ENCODE measurements at regions not wholly inside any gene's neighbourhood (a gene's known extent, or its start where the extent isn't known, plus 50 kb on each side); places are given as distances from the start of the nearest gene placed in this dataset.

- no peak for TF ChIP-seq EZH2phosphoT487 (IDR thresholded peaks at IDR 0.05; ENCODE audit: borderline replicate concordance)
- TF ChIP-seq CEBPB (IDR thresholded peaks at IDR 0.05; ENCODE audit: low read depth), result no peak
Measured at GRCh38 chr1:201719812-201720521, 109.0 kb upstream of the IPO9 start (continued).

GRCh38 chr1:201720522-201720844 lies 108.5 kb upstream of the IPO9 start:
- POLR2A ChIA-PET, result interaction anchor here (0.6 kb wide), 1 partner anchor 234 kb away, joined by 4 read pairs; no protein-coding TSS in a partner anchor
- H2AFZ ChIP-seq (ENCODE audit: low read depth, low read length, poor library complexity, severe bottlenecking), result no peak overlapping the region
- H4K20me1 ChIP-seq (ENCODE audit: insufficient read depth), result no peaks in the 10 kb centered on the region
- H3K27ac ChIP-seq (ENCODE audit: low read depth, low read length), result no peak overlapping the region
- H3K9me3 ChIP-seq (ENCODE audit: control insufficient read depth in 1 of 2, insufficient read depth in 1 of 2, low read depth in 1 of 2, low read length in 2 of 2), result no peaks in the 10 kb centered on the region
- intact Hi-C loops (cut with micrococcal nuclease), result no loop called here
- H3K4me2 ChIP-seq (ENCODE audit: low read length), result no peak overlapping the region
- H3K4me1 ChIP-seq (ENCODE audit: control insufficient read depth in 1 of 2, insufficient read depth in 2 of 2, low read length in 2 of 2), result peaks cover 5 to 10% of the 10 kb centered on the region in 2 experiments
- TF ChIP-seq POLR2AphosphoS5 (IDR thresholded peaks at IDR 0.05; ENCODE audit: low read depth, low read length) (no peak), JUND (IDR thresholded peaks at IDR 0.05) (no peak), SIN3A (IDR thresholded peaks at IDR 0.05; ENCODE audit: low read depth) (no peak), CBX3 (IDR thresholded peaks at IDR 0.05; ENCODE audit: low read depth) (no peak), EZH2phosphoT487 (IDR thresholded peaks at IDR 0.05; ENCODE audit: borderline replicate concordance) (no peak), FOSL1 (IDR thresholded peaks at IDR 0.05; ENCODE audit: low read depth) (no peak)
- no peak overlapping the region for H3K4me3 ChIP-seq (replicated peaks in 1 of 2; ENCODE audit: low read depth in 1 of 2, low read length in 2 of 2)
- H3K36me3 ChIP-seq (ENCODE audit: control insufficient read depth in 1 of 2, insufficient read depth in 2 of 2, low read length in 2 of 2), result no peaks in the 10 kb centered on the region
- CTCF ChIA-PET, result interaction anchor here (1.1 kb wide), 1 partner anchor 73 kb away, joined by 5 read pairs; no protein-coding TSS in a partner anchor
- no TSS peak for BruUV-seq (replicated peaks)
- no peak overlapping the region for H3K9ac ChIP-seq (ENCODE audit: low read length)
- no peaks in the 10 kb centered on the region for H3K9me2 ChIP-seq (ENCODE audit: insufficient read depth)
- DNase-seq (ENCODE audit: low read depth, low spot score) (no peak), ATAC-seq (no peak)
- RAD21 ChIA-PET (ENCODE audit: low non-redundant PET in 1 of 2, low total read pairs in 2 of 2, uncharacterized antibody in 2 of 2, unreplicated experiment in 2 of 2), result no interaction called here
- no peaks in the 10 kb centered on the region for H3K27me3 ChIP-seq (ENCODE audit: insufficient read depth, low read length)
- no peaks in the 10 kb centered on the region for H3K79me2 ChIP-seq (ENCODE audit: insufficient read depth, low read length)
